ENCODE measurements at regions not wholly inside any gene's neighbourhood (a gene's known extent, or its start where the extent isn't known, plus 50 kb on each side); places are given as distances from the start of the nearest gene placed in this dataset.

DNA sequence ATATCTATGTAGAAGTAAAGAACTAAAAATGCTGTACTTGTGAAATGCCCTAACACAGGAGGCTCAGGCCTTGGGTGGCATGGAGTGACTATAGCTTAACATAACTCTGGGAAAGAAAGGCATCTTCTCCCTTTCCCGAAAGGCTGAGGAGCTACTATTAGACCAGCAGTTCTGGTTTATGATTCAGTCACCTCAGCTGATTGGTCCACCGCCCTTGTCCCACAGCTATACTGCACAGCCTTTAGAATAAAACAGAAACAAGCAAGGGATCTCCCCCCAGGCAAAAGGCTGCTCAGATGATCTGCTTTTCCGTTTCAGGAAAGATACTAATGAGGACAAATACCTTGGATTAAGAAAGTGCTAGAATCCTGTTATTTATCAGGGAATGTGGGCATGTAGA, 171.3 kb downstream of the SNCA start:
- no peak for DNase-seq (ENCODE audit: low spot score)

- DNase-seq (ENCODE audit: low spot score): no peak
Measured at GRCh38 chr4:89664521-89664920, 172.4 kb downstream of the SNCA start.

DNA sequence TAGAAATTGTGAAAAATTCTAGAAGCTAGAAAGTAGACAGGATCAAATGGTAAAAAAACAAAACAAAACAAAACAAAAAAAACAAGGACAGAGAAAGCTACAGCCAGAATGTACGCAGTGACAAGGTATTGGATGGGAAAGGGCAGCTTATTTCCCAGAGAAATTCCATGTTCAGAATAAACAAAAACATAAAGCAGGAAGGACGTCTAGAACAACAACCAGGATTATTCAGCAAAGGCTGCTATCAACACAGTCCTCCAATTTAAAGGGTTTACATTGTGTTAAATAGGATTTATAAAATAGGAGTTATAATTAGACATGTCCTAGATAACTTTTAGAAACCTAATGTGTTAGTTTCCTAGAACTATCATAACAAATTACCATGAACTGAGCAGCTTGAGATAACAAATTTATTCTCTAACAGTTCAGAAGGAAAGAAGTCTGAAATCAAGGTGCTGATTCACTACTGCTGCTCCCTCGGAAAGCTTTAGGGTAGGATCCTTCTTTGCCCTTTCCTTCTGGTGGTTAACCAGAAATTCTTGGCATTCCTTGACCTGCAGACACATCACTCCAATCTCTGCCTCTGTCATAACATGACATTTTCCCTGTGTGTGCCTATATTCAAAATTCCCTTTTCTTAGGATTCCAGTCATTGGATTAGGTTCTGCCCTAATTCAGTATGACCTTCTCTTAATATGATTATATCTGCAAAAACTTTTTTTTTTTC, 175.6 kb downstream of the SNCA start:
- no peak for DNase-seq (ENCODE audit: low spot score)

DNA sequence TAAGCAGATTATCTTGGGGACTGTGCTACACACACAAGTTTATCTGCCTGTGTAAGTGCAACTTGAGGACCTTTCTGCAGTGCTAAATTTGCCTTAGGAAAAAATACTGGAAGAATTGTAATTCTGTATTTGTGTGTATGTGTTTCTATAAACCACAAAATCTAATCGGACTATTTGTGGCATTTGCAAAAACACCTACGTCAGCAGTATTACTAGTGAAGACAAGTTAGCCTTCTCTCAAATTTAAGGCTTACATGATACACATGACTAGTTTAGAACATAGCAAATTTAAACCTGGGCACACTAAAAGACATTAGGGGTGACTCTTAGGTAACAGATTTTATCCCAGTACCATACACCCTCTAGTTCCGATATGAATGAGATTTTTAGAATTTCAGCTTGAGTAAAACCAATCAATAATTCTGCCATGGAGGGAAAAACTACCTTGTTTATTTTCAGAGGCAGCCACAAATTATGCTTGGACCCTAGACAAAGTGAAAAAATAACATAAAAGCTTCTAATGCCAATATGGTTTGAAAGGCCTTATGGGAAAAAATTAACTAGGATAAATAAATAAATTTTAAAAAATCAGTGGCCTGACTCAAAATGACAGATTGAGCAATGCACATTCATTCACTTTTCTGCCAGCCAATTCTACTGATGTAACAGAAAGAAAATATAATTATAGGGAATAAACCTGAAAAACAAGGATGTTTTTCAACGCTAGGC, 176.4 kb downstream of the SNCA start:
- no peak for DNase-seq (ENCODE audit: low spot score)

GRCh38 chr4:89658701-89659024, 178.3 kb downstream of the SNCA start:
- no peak for DNase-seq (ENCODE audit: low spot score)

- peak; percentile 83 for DNase-seq (ENCODE audit: low spot score)
Measured at GRCh38 chr4:89657931-89658700, 178.8 kb downstream of the SNCA start.

DNA sequence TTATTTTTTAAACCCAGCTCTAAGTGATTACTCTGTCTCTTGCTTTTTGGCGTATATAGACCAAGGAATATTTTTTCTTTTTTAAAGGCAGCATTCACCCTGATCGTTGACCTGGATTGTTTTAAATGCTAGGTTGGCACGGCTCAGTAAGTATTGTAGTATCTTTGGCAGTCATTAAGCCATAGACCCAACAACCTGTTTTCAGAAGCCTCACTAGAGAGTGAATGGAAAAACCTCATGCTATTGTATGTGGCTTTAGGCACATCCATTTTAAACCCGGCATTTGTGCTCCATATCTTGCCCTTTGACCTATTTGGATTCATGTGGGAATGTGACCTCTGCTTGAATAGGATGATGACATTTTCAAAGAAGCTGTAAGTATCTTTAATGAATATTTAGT, 183.9 kb downstream of the SNCA start:
- no peak for DNase-seq (ENCODE audit: low spot score)

GRCh38 chr4:89645482-89645881, 191.5 kb downstream of the SNCA start:
- DNase-seq (ENCODE audit: low spot score): no peak

DNA sequence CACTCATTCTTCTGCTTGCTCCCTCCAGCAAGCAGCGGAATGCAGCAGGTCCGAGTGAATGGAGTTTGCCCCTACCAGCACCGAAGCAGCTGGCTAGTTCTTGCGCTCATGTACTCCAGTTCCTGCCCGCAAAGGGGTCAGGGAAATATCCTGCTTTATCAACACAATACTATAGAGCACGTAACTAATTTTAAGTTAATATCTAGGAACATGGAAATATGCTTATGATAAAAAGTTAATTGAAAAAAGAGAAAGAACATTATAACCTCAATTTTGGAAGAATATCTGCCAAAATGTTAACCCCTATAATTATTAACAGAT, 195.6 kb downstream of the SNCA start:
- no peak for DNase-seq (ENCODE audit: low spot score)

GRCh38 chr4:89640620-89641366, 196.2 kb downstream of the SNCA start:
- DNase-seq (ENCODE audit: low spot score): no peak

GRCh38 chr4:89639395-89639794, 197.6 kb downstream of the SNCA start:
- no peak for DNase-seq (ENCODE audit: low spot score)

- no peak for DNase-seq (ENCODE audit: low spot score)
Measured at GRCh38 chr4:89625599-89626293, 211.2 kb downstream of the SNCA start.

GRCh38 chr4:89619206-89619962, 217.6 kb downstream of the SNCA start:
- no peak for DNase-seq (ENCODE audit: low spot score)

GRCh38 chr4:89618151-89618550, 218.8 kb downstream of the SNCA start:
- no peak for DNase-seq (ENCODE audit: low spot score)

DNA sequence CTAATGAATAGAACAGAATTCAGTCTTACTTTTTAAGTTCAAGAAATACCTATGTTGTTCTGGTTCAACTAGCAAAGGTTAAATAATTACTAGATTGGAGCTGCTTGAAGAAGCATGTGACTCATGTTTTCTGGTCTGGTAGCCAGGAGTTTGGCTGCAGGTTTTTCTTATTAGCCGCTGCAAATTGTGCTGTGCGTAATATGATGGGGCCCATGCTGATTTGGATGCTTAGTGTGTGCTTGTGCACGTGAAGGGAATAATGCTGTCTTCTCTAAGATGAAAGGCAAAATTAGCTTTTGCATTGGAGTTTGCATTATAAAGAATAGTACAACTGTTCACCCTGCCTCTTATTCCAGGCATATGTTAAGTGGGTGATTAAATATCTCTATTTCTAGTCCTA, 219.6 kb downstream of the SNCA start:
- no peak for DNase-seq (ENCODE audit: low spot score)

DNA sequence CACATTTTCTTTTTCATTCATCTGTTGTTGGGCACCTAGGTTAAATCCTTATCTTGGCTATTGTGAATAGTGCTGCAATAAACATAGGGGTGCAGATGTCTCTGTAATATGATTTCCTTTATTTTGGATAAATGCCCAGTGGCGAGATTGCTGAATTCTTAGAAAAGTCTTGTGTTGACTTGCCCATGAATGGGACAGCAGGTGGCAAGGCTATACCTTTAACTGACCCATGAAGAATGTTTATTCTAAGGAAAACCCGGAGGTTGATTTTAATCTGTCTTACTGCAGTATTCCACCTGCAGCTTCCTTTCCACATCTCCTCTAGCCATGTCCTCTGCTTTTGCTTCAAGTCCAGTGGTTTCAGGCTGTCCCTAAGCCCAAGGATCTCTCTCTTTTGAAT, 220.6 kb downstream of the SNCA start:
- no peak for DNase-seq (ENCODE audit: low spot score)

GRCh38 chr4:89615051-89615450, 221.9 kb downstream of the SNCA start:
- no peak for DNase-seq (ENCODE audit: low spot score)

DNA sequence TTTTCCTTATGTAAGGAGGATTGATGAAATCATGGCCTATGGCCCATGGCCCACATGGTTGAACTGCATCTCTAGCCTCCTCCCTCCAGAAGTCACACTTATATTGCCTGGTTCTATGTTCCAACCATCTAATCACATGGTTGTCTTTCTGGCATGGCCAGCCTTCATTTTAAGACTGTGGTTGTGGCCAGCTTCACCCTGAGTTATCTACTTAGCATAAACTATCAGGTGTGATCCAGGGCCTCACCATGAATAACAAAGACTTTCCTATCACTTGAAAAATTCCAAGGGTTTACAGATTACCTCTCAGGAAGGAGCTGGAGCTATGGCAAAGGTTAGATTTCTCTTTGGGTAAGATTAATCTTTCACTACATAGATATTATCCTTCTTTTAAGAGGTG, 222.8 kb downstream of the SNCA start:
- no peak for DNase-seq (ENCODE audit: low spot score)

DNA sequence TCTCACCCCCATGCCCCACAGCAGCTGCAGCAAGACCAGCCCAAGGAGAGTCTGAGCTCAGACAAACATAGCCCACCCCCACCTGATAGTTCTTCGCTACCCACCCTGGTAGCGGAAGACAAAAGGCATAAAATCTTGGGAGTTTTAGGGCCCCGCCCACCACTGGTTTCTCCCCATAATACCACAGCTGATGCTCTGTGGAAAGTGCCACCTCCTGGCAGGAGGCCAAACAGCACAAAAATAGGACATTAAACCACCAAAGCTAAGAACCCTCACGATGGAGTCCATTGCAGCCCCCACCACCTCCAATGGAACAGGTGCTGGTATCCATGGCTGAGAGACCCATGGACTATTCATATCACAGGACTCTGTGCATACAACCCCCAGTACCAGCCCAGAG, 226.7 kb downstream of the SNCA start:
- DNase-seq (ENCODE audit: low spot score): no peak

- no peak for DNase-seq (ENCODE audit: low spot score)
Measured at GRCh38 chr4:89609756-89610155, 227.2 kb downstream of the SNCA start.

- no peak for DNase-seq (ENCODE audit: low spot score)
Measured at GRCh38 chr4:89604951-89605350, 232.0 kb downstream of the SNCA start.
